AG09319 (cell line): ENCODE measurements at regions not wholly inside any gene's neighbourhood (a gene's known extent, or its start where the extent isn't known, plus 50 kb on each side); places are given as distances from the start of the nearest gene placed in this dataset.

Experiments
- DNase-seq: peaks from one replicate; pipeline ENCODE4 v3.0.0-alpha.2; 2010; ENCODE audit warnings: low read depth; ENCODE audit errors: extremely low read depth
- CTCF ChIP-seq: IDR thresholded peaks from 2 replicates; pipeline ENCODE4 v1.5.1; 2011; ENCODE audit warnings: low read depth, mild to moderate bottlenecking, inconsistent platforms, low read length, moderate library complexity

- no peak for TF ChIP-seq CTCF
- no peak for DNase-seq
Measured at GRCh38 chr12:24605466-24605865, 343.4 kb downstream of the BCAT1 start.

- no peak for DNase-seq
- no peak for TF ChIP-seq CTCF
Measured at GRCh38 chr12:24603371-24603770, 345.5 kb downstream of the BCAT1 start.

- TF ChIP-seq CTCF = no peak
Measured at GRCh38 chr12:24600996-24601395, 347.9 kb downstream of the BCAT1 start.

GRCh38 chr12:24600551-24600950 lies 348.4 kb downstream of the BCAT1 start:
- DNase-seq = no peak

More at GRCh38 chr12:24600996-24601395, 347.9 kb downstream of the BCAT1 start:
- DNase-seq = peak; percentile 18

GRCh38 chr12:24599736-24600135 lies 349.2 kb downstream of the BCAT1 start:
- no peak for DNase-seq
- TF ChIP-seq CTCF = no peak

More at GRCh38 chr12:24600551-24600950, 348.4 kb downstream of the BCAT1 start:
- no peak for TF ChIP-seq CTCF

GRCh38 chr12:24597580-24597979 lies 351.3 kb downstream of the BCAT1 start:
- TF ChIP-seq CTCF = no peak
- no peak for DNase-seq

- peak; percentile 70 for TF ChIP-seq CTCF
- DNase-seq = peak; percentile 3
Measured at GRCh38 chr12:24596768-24597388, 352.0 kb downstream of the BCAT1 start.
